GM18873 (cell line): ENCODE measurements at regions not wholly inside any gene's neighbourhood (a gene's known extent, or its start where the extent isn't known, plus 50 kb on each side); places are given as distances from the start of the nearest gene placed in this dataset.

ENCODE experiments used
- ATAC-seq: cut with Tn5 transposase; IDR thresholded peaks from one replicate; pipeline ENCODE4 v1.9.1; 2021; ENCODE audit warnings: mild to moderate bottlenecking, moderate library complexity, moderate number of reproducible peaks; ENCODE audit not compliant: unreplicated experiment, low FRiP score

- no peak for ATAC-seq
Measured at GRCh38 chr19:29098091-29098490, 114.9 kb downstream of the UQCRFS1 start.

GRCh38 chr19:29096896-29097295 is 116.1 kb downstream of the UQCRFS1 start:
- no peak for ATAC-seq

GRCh38 chr19:29093553-29093908 is 119.4 kb downstream of the UQCRFS1 start:
- no peak for ATAC-seq

GRCh38 chr19:29092712-29093552 is 120.0 kb downstream of the UQCRFS1 start:
- no peak for ATAC-seq

GRCh38 chr19:29090783-29091526 is 122.0 kb downstream of the UQCRFS1 start:
- ATAC-seq = no peak

GRCh38 chr19:29089315-29089870 is 123.6 kb downstream of the UQCRFS1 start:
- no peak for ATAC-seq

- no peak for ATAC-seq
Measured at GRCh38 chr19:29088761-29089160, 124.2 kb downstream of the UQCRFS1 start.

- ATAC-seq = no peak
Measured at GRCh38 chr19:29086646-29087045, 126.3 kb downstream of the UQCRFS1 start.

- no peak for ATAC-seq
Measured at GRCh38 chr19:29086182-29086581, 126.8 kb downstream of the UQCRFS1 start.

GRCh38 chr19:29085630-29086029 is 127.3 kb downstream of the UQCRFS1 start:
- ATAC-seq = no peak

GRCh38 chr19:29085206-29085605 is 127.7 kb downstream of the UQCRFS1 start:
- ATAC-seq = no peak

GRCh38 chr19:29084266-29084665 is 128.7 kb downstream of the UQCRFS1 start:
- no peak for ATAC-seq

- ATAC-seq = no peak
Measured at GRCh38 chr19:29083863-29084262, 129.1 kb downstream of the UQCRFS1 start.

GRCh38 chr19:29079356-29080032 is 133.5 kb downstream of the UQCRFS1 start:
- no peak for ATAC-seq

GRCh38 chr19:29076963-29077362 is 136.0 kb downstream of the UQCRFS1 start:
- ATAC-seq = no peak

- ATAC-seq = no peak
Measured at GRCh38 chr19:29076161-29076560, 136.8 kb downstream of the UQCRFS1 start.

GRCh38 chr19:29075149-29075548 is 137.8 kb downstream of the UQCRFS1 start:
- ATAC-seq = no peak

GRCh38 chr19:29074579-29074978 is 138.4 kb downstream of the UQCRFS1 start:
- no peak for ATAC-seq

GRCh38 chr19:29067831-29068230 is 145.1 kb downstream of the UQCRFS1 start:
- ATAC-seq = no peak

GRCh38 chr19:29062475-29063435 is 150.2 kb downstream of the UQCRFS1 start:
- no peak for ATAC-seq
